Natural killer cell (primary cell): ENCODE measurements at regions not wholly inside any gene's neighbourhood (a gene's known extent, or its start where the extent isn't known, plus 50 kb on each side); places are given as distances from the start of the nearest gene placed in this dataset.

Experiments used
- ATAC-seq, 3 donors: fragments of 150-1000 bp in 2 of 3; fragments of 200-7000 bp in 1 of 3; cut with Tn5 transposase; 1 replicate in 1 of 3; 2 replicates in 2 of 3; pipeline ENCODE4 v1.10.0; 2021; ENCODE audit warnings: mild to moderate bottlenecking in 2 of 3, moderate library complexity in 2 of 3
- DNase-seq, 2 donors: peaks; one replicate each; pipeline versions ENCODE4 v3.0.0 to v3.0.0-alpha.2; 2013 to 2021; ENCODE audit warnings: mixed read lengths in 1 of 2
- H3K27ac ChIP-seq: one replicate; pipeline ENCODE4 v1.5.1; 2013; ENCODE audit warnings: mild to moderate bottlenecking, low read length
- H3K27me3 ChIP-seq: one replicate; pipeline ENCODE4 v1.6.1; 2013; ENCODE audit warnings: low read length; ENCODE audit not compliant: control insufficient read depth, insufficient read depth
- H3K36me3 ChIP-seq: one replicate; pipeline ENCODE4 v1.6.1; 2013; ENCODE audit warnings: low read length; ENCODE audit not compliant: control insufficient read depth, insufficient read depth
- H3K4me1 ChIP-seq: one replicate; pipeline ENCODE4 v1.6.1; 2013; ENCODE audit warnings: low read length; ENCODE audit not compliant: control insufficient read depth, insufficient read depth
- H3K4me3 ChIP-seq: one replicate; pipeline ENCODE4 v1.5.1; 2013; ENCODE audit warnings: low read length
- H3K9me3 ChIP-seq: one replicate; pipeline ENCODE4 v1.6.1; 2013; ENCODE audit warnings: low read length; ENCODE audit not compliant: control insufficient read depth, insufficient read depth
- H3K27ac Mint-ChIP-seq, 2 donors: one replicate each; pipeline ENCODE4 v1.8.0; 2022; ENCODE audit warnings: mild to moderate bottlenecking in 2 of 2, mixed read lengths in 2 of 2, moderate library complexity in 1 of 2
- H3K27me3 Mint-ChIP-seq, 2 donors: one replicate each; pipeline ENCODE4 v1.8.0; 2022; ENCODE audit warnings: low read depth in 2 of 2, mixed read lengths in 2 of 2
- H3K36me3 Mint-ChIP-seq: one replicate; pipeline ENCODE4 v1.8.0; 2022; ENCODE audit warnings: mixed read lengths
- H3K4me1 Mint-ChIP-seq, 2 donors: one replicate each; pipeline ENCODE4 v1.8.0; 2022; ENCODE audit warnings: mixed read lengths in 2 of 2
- H3K4me3 Mint-ChIP-seq: one replicate; pipeline ENCODE4 v1.8.0; 2022; ENCODE audit warnings: mild to moderate bottlenecking, moderate library complexity, mixed read lengths
- H3K9me3 Mint-ChIP-seq, 2 donors: one replicate each; pipeline ENCODE4 v1.8.0; 2022; ENCODE audit warnings: mixed read lengths in 2 of 2
- WGBS: methylation state at CpG from one replicate; pipeline ENCODE4 v1.1.7; 2013; ENCODE audit warnings: missing lambda C conversion rate; ENCODE audit not compliant: insufficient coverage; 5-methylcytosine and 5-hydroxymethylcytosine counted together
- intact Hi-C: fragments of 100-400 bp; cut with micrococcal nuclease; formaldehyde crosslinking; loops from one replicate; pipeline ENCODE4 v1.14.2; 2022
- TF ChIP-seq, protein P1 (sequence below): fragments of 200-600 bp; IDR thresholded peaks from one replicate; pipeline ENCODE4 v1.8.0; 2022; ENCODE audit warnings: antibody characterized with exemption

GRCh38 chr11:37557990-37558389, 960.0 kb upstream of the RAG2 start:
- no peak overlapping the region for H3K4me3 Mint-ChIP-seq

GRCh38 chr11:37552284-37552683, 954.2 kb upstream of the RAG2 start:
- no peaks in the 10 kb centered on the region for H3K9me3 Mint-ChIP-seq
- H3K27me3 Mint-ChIP-seq: no peaks in the 10 kb centered on the region
- DNase-seq (no peak), ATAC-seq (no peak)
- H3K36me3 Mint-ChIP-seq: no peaks in the 10 kb centered on the region
- H3K4me1 ChIP-seq: no peaks in the 10 kb centered on the region
- no peak overlapping the region for H3K27ac Mint-ChIP-seq
- H3K4me3 Mint-ChIP-seq: no peak overlapping the region
- no peaks in the 10 kb centered on the region for H3K27me3 ChIP-seq
- H3K27ac ChIP-seq: no peak overlapping the region
- intact Hi-C loops: no loop called here
- H3K36me3 ChIP-seq: no peaks in the 10 kb centered on the region
- no peaks in the 10 kb centered on the region for H3K4me1 Mint-ChIP-seq
- no peak overlapping the region for H3K4me3 ChIP-seq
- WGBS: 89% methylated on average over 2 of the region's 3 CpGs
- TF ChIP-seq, protein P1, sequence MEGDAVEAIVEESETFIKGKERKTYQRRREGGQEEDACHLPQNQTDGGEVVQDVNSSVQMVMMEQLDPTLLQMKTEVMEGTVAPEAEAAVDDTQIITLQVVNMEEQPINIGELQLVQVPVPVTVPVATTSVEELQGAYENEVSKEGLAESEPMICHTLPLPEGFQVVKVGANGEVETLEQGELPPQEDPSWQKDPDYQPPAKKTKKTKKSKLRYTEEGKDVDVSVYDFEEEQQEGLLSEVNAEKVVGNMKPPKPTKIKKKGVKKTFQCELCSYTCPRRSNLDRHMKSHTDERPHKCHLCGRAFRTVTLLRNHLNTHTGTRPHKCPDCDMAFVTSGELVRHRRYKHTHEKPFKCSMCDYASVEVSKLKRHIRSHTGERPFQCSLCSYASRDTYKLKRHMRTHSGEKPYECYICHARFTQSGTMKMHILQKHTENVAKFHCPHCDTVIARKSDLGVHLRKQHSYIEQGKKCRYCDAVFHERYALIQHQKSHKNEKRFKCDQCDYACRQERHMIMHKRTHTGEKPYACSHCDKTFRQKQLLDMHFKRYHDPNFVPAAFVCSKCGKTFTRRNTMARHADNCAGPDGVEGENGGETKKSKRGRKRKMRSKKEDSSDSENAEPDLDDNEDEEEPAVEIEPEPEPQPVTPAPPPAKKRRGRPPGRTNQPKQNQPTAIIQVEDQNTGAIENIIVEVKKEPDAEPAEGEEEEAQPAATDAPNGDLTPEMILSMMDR: no peak
- H3K9me3 ChIP-seq: no peaks in the 10 kb centered on the region

More at GRCh38 chr11:37557990-37558389, 960.0 kb upstream of the RAG2 start:
- Histone ChIP-seq H3K4me1 (no peaks in the 10 kb centered on the region), H3K4me3 (no peak overlapping the region), H3K27ac (no peak overlapping the region), H3K27me3 (no peaks in the 10 kb centered on the region), H3K9me3 (no peaks in the 10 kb centered on the region), H3K36me3 (no peaks in the 10 kb centered on the region)
- H3K27me3 Mint-ChIP-seq: no peaks in the 10 kb centered on the region
- ATAC-seq (no peak), DNase-seq (no peak)
- TF ChIP-seq, protein P1: no peak
- H3K4me1 Mint-ChIP-seq: peaks cover 8 to 17% of the 10 kb centered on the region in 2 donors
- WGBS: 65% methylated on average over 1 of the region's 1 CpG
- H3K9me3 Mint-ChIP-seq: no peaks in the 10 kb centered on the region
- intact Hi-C loops: no loop called here
- H3K36me3 Mint-ChIP-seq: no peaks in the 10 kb centered on the region
- no peak overlapping the region for H3K27ac Mint-ChIP-seq

- Histone ChIP-seq H3K4me3 (no peak overlapping the region), H3K27ac (no peak overlapping the region), H3K4me1 (no peaks in the 10 kb centered on the region), H3K27me3 (no peaks in the 10 kb centered on the region), H3K36me3 (no peaks in the 10 kb centered on the region), H3K9me3 (peaks cover 10% of the 10 kb centered on the region)
- H3K4me1 Mint-ChIP-seq: no peaks in the 10 kb centered on the region
- no peak for DNase-seq
- peaks cover 10% of the 10 kb centered on the region for H3K36me3 Mint-ChIP-seq
- ATAC-seq: no peak
- H3K27ac Mint-ChIP-seq: no peak overlapping the region
- no peak overlapping the region for H3K4me3 Mint-ChIP-seq
- H3K27me3 Mint-ChIP-seq: no peaks in the 10 kb centered on the region
- intact Hi-C loops: no loop called here
- TF ChIP-seq, protein P1: no peak
- peaks cover 0 to 5% of the 10 kb centered on the region in 2 donors for H3K9me3 Mint-ChIP-seq
Observed at GRCh38 chr11:37544491-37544890, 946.5 kb upstream of the RAG2 start.

DNA sequence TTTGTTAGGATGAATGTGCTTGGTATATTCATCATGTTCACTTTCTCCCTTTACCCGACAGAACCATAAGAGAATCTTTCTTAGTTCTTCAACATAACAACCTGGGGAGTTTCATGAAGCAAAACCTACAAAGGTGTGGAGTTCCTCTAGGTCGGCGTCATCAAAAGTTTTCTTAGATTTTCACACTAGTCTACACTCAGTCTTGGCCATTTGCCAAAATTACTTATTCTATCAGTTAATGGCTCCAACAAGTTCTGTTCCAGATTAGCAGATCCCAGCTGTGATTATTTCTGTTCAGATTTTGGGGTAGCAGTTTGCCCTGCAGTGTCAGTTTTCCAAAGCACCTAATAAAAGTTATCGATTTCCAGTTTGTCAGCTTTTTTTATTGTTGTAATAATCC, 935.8 kb upstream of the RAG2 start:
- no peaks in the 10 kb centered on the region for H3K27me3 ChIP-seq
- Mint-ChIP-seq H3K27ac (no peak overlapping the region), H3K36me3 (peaks cover 16% of the 10 kb centered on the region), H3K9me3 (peaks cover 7 to 10% of the 10 kb centered on the region in 2 donors), H3K4me3 (no peak overlapping the region), H3K4me1 (peaks cover 0 to 8% of the 10 kb centered on the region in 2 donors), H3K27me3 (no peaks in the 10 kb centered on the region)
- no peak overlapping the region for H3K4me3 ChIP-seq
- H3K9me3 ChIP-seq: peaks cover 7% of the 10 kb centered on the region
- ATAC-seq (no peak), DNase-seq (no peak)
- H3K36me3 ChIP-seq: no peaks in the 10 kb centered on the region
- TF ChIP-seq, protein P1: no peak
- intact Hi-C loops: no loop called here
- H3K27ac ChIP-seq: no peak overlapping the region
- no peaks in the 10 kb centered on the region for H3K4me1 ChIP-seq
- WGBS: 94% methylated on average over 4 of the region's 4 CpGs
